Pancreas (tissue), 10 donors: ENCODE measurements at regions not wholly inside any gene's neighbourhood (a gene's known extent, or its start where the extent isn't known, plus 50 kb on each side); places are given as distances from the start of the nearest gene placed in this dataset.

Source experiments
- ATAC-seq, 4 donors: fragments of 200-7000 bp; cut with Tn5 transposase; one replicate each; pipeline versions ENCODE4 v1.8.0 to v1.9.1; 2020; ENCODE audit warnings: mild to moderate bottlenecking in 4 of 4, moderate library complexity in 4 of 4
- DNase-seq, 6 donors: peaks; one replicate each; pipeline ENCODE4 v3.0.0-alpha.2; 2020
- FAIRE-seq: peaks from 2 replicates; lab custom pipeline; 2012; peaks lifted over from hg19 to GRCh38; lab: Jason Lieb, UNC
- H3K27ac ChIP-seq, 4 donors: fragments of 200-600 bp; sonication (generic); 1 replicate in 3 of 4; 2 replicates in 1 of 4; pipeline versions ENCODE4 v1.5.0 to v1.8.0; 2020
- H3K27me3 ChIP-seq, 4 donors: fragments of 200-600 bp; one replicate each; pipeline ENCODE4 v1.8.0; 2021
- H3K36me3 ChIP-seq, 3 donors: fragments of 200-600 bp; sonication (generic) in 1 of 3; one replicate each; pipeline versions ENCODE4 v1.5.0 to v1.8.0; 2020 to 2021
- H3K4me1 ChIP-seq, 3 donors: fragments of 200-600 bp; one replicate each; pipeline ENCODE4 v1.8.0; 2021
- H3K4me3 ChIP-seq, 4 donors: fragments of 200-600 bp; sonication (generic) in 2 of 4; one replicate each; pipeline versions ENCODE4 v1.5.0 to v1.8.0; 2020 to 2021
- H3K9me3 ChIP-seq, 4 donors: fragments of 200-600 bp; one replicate each; pipeline ENCODE4 v1.8.0; 2021
- WGBS, 2 donors: extraction: QIAGEN DNeasy Blood & Tissue Kit; methylation state at CpG; one replicate each; pipeline ENCODE4 v1.1.7; 2013; 5-methylcytosine and 5-hydroxymethylcytosine counted together
- intact Hi-C, 3 donors: fragments of 100-400 bp; cut with DNase I; formaldehyde crosslinking; loops; one replicate each; pipeline versions ENCODE4 v1.11.1 to v1.14.2; 2022
- TF ChIP-seq, protein P1 (sequence below), 4 donors: fragments of 200-600 bp; sonication (generic) in 3 of 4; IDR thresholded peaks; one replicate each; pipeline versions ENCODE4 v1.5.0 to v1.8.0; 2021; ENCODE audit warnings: antibody characterized with exemption in 4 of 4
- donor health status: healthy with polysubstance abuse.
- donor health status: DM: no; HTN: no; CAD: no; lungs with moderate emphysema.
- donor health status: DM: no; HTN: no; CAD: no.
- donor health status: control.
- donor health status: control.
- donor health status: Bipolar disorder and iron deficiency.
- donor health status: DM: yes; HTN: yes; CAD: no.
- donor health status: DM: no; HTN: no; CAD: no.
- donor health status: DM: no; HTN: no; CAD: no.
- donor health status: DM: yes; HTN: yes; CAD: no.

DNA sequence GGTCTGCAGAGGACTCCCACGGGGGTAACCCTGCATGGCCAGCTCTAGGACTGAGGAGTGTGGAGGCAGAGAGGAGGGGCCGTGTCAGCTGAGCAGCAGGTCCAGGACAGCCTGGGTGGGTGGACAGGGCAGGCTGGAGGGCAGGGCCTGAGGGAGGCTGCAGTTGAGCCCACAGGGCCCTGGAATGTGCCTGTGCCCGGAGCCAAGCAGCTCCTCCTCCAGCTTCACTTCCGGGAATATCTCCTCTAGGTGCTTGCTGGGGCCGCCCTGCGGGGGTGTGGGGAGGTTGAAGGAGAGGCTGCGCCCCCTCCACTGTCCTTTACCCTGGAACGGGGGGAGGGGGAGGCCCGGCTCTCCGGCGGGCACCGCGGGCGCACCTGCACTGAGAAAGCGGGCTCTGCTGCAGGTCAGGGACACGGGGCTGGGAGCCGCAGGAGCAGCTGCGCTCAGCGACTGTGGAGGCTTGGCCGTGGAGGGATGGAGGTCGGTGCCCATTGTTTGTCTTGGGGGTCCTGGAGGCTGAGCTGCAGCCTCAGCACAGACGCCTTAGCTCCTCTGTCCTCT lies 1293.2 kb downstream of the BRD1 start:
- no peaks in the 10 kb centered on the region for H3K27me3 ChIP-seq
- DNase-seq, result peak in 3 of 6 donors; percentile 43 to 47 (median 44)
- H3K4me1 ChIP-seq, result no peaks in the 10 kb centered on the region
- peak overlapping the region in 2 of 4 donors; percentile 20 to 21 for H3K4me3 ChIP-seq
- 16 to 32% methylated on average over 22 of the region's 22 CpGs for WGBS, 2 donors
- no peaks in the 10 kb centered on the region for H3K36me3 ChIP-seq
- intact Hi-C loops, result no loop called here
- no peak for FAIRE-seq
- H3K9me3 ChIP-seq, result no peaks in the 10 kb centered on the region
- peak overlapping the region in 3 of 4 donors; percentile 40 to 67 (median 44) for H3K27ac ChIP-seq
- ATAC-seq, result peak; percentile 33 to 59 (median 42)
- TF ChIP-seq, protein P1, sequence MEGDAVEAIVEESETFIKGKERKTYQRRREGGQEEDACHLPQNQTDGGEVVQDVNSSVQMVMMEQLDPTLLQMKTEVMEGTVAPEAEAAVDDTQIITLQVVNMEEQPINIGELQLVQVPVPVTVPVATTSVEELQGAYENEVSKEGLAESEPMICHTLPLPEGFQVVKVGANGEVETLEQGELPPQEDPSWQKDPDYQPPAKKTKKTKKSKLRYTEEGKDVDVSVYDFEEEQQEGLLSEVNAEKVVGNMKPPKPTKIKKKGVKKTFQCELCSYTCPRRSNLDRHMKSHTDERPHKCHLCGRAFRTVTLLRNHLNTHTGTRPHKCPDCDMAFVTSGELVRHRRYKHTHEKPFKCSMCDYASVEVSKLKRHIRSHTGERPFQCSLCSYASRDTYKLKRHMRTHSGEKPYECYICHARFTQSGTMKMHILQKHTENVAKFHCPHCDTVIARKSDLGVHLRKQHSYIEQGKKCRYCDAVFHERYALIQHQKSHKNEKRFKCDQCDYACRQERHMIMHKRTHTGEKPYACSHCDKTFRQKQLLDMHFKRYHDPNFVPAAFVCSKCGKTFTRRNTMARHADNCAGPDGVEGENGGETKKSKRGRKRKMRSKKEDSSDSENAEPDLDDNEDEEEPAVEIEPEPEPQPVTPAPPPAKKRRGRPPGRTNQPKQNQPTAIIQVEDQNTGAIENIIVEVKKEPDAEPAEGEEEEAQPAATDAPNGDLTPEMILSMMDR (IDR thresholded peaks at IDR 0.05), result no peak

DNA sequence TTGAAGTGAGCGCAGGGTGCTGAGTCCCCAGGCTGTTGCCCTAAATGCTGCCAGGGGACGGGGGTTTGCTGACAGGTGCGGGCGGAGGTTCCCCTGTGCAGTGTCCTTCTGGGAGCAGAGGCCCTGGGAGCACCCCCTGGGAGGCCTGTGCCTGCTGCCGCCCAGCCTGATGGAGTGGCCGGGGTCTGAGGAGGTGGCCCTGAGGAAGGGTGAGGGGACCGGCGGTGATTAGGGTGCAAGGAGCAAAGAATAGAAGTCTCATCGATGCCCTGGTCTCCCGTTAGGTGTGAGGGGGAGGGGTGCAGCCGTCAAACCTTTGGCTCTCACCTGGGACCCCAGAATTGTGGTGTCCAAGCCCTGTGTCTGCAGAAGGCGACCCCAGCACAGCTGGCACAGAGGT lies 1294.7 kb downstream of the BRD1 start:
- H3K27me3 ChIP-seq, result no peaks in the 10 kb centered on the region
- TF ChIP-seq, protein P1 (IDR thresholded peaks at IDR 0.05), result no peak
- FAIRE-seq, result no peak
- DNase-seq, result peak in 1 of 6 donors; percentile 47
- no peaks in the 10 kb centered on the region for H3K9me3 ChIP-seq
- intact Hi-C loops, result no loop called here
- no peak overlapping the region for H3K27ac ChIP-seq
- H3K4me1 ChIP-seq, result no peaks in the 10 kb centered on the region
- H3K36me3 ChIP-seq, result no peaks in the 10 kb centered on the region
- no peak for ATAC-seq
- WGBS, 2 donors, result 61 to 65% methylated on average over 11 to 12 of the region's 12 CpGs
- no peak overlapping the region for H3K4me3 ChIP-seq

DNA sequence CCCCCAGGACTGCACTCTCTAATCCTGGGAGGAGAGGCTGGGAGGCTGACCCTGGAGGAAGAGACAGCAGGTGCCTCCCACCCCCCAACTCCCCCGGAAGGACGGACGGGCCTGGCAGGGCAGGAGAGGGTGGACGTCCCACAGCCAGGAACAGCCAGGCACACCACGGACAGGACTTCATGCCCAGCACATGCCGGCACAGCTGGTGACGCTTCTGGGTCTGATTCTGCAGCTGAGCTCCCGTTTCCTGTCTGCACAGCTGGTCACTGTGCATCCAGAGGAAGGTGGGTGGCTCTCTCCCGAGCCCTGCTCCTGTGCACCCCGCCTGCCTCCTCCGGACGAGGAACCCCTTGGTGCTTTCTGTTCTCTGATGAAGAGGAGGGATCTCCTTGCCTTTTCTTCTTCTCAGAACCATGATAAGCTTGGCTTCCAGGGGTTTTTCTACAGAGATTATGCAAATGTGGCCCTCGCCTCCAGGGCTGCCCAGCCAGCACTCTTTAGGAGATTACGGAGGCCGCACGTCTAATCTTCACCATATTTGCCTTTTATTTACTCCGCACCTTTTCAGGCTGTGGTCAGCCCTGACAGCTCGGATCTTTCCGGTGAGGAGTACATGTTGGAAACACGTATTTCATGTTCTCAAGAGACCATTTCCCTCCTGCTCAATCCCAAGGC lies 1295.8 kb downstream of the BRD1 start:
- H3K4me3 ChIP-seq, result no peak overlapping the region

DNA sequence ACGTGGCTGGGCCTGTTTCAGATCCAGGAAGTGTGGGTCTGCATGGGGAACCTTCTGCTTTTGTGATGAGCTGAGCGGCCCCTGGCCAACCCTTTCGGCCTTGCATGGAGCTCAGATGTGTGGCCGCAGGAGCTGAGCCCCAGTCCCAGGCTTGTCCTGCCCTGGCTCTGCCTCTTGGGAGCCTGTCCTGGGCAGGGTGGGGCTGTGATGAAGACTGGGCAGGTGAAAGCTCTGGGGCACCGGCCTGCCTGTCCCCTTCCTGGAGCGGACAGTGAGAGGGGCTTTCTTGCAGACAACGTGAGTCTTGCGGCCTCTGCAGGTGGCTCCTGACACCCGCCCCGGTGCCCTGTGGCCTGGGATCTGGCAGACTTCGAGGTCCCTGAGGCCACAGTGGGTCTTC lies 1296.6 kb downstream of the BRD1 start:
- FAIRE-seq (no peak), ATAC-seq (no peak), DNase-seq (peak in 1 of 6 donors; percentile 47)
- no peaks in the 10 kb centered on the region for H3K4me1 ChIP-seq
- TF ChIP-seq, protein P1 (IDR thresholded peaks at IDR 0.05), result no peak
- no peaks in the 10 kb centered on the region for H3K36me3 ChIP-seq
- no peaks in the 10 kb centered on the region for H3K27me3 ChIP-seq
- 45 to 65% methylated on average over 11 of the region's 11 CpGs for WGBS, 2 donors
- no peak overlapping the region for H3K27ac ChIP-seq
- no peak overlapping the region for H3K4me3 ChIP-seq
- H3K9me3 ChIP-seq, result no peaks in the 10 kb centered on the region
- intact Hi-C loops, result no loop called here

More for the DNA sequence above, 1295.8 kb downstream of the BRD1 start:
- DNase-seq (no peak), ATAC-seq (no peak), FAIRE-seq (no peak)
- intact Hi-C loops, result no loop called here
- Histone ChIP-seq H3K27ac (no peak overlapping the region), H3K36me3 (no peaks in the 10 kb centered on the region), H3K9me3 (no peaks in the 10 kb centered on the region), H3K27me3 (no peaks in the 10 kb centered on the region), H3K4me1 (no peaks in the 10 kb centered on the region)
- WGBS, 2 donors, result 46 to 52% methylated on average over 20 of the region's 20 CpGs
- TF ChIP-seq, protein P1 (IDR thresholded peaks at IDR 0.05), result no peak

DNA sequence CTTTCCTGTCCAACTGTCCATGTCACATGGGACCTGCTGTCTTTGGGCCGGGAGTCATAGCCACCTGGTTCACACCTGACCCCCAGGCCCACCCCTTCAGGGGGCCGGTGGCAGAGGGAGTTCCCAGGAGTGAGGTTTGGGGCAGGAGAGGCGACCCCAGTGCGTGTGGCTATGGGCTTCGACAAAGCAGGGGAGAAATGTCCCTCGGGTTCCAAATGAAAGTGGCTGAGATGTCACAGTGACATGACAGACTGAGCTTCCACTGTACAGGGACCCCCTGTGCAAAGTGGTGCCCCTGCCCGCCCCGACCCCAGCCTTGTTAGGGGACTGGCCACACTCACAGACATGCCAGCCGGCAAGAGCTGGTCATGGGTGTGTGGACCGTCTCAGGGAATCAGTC lies 1297.0 kb downstream of the BRD1 start:
- DNase-seq (peak in 1 of 6 donors; percentile 37), ATAC-seq (no peak), FAIRE-seq (no peak)
- H3K9me3 ChIP-seq, result no peaks in the 10 kb centered on the region
- intact Hi-C loops, result no loop called here
- no peak overlapping the region for H3K4me3 ChIP-seq
- no peak overlapping the region for H3K27ac ChIP-seq
- TF ChIP-seq, protein P1 (IDR thresholded peaks at IDR 0.05), result no peak
- H3K4me1 ChIP-seq, result no peaks in the 10 kb centered on the region
- H3K27me3 ChIP-seq, result no peaks in the 10 kb centered on the region
- no peaks in the 10 kb centered on the region for H3K36me3 ChIP-seq
- WGBS, 2 donors, result 52 to 67% methylated on average over 10 of the region's 10 CpGs
